K562 (cell line): ENCODE measurements at regions not wholly inside any gene's neighbourhood (a gene's known extent, or its start where the extent isn't known, plus 50 kb on each side); places are given as distances from the start of the nearest gene placed in this dataset.

ENCODE experiments used
- ATAC-seq: fragments of 200-7000 bp; cut with Tn5 transposase; 3 replicates; pipeline ENCODE4 v1.9.1; 2020; ENCODE audit warnings: moderate library complexity
- BruUV-seq: library from RNA; stranded (reverse); fragments of 400-500 nt; replicated peaks from 2 replicates; lab custom pipeline; 2021; lab: Mats Ljungman, UMichigan
- CTCF ChIA-PET: fragments of 300-600 bp; formaldehyde crosslinking; extraction: SDS; loops from one replicate; lab custom pipeline; 2021; ENCODE audit warnings: low intra/inter-chr PET ratio; lab: Yijun Ruan, JAX
- POLR2A ChIA-PET: fragments of 300-600, 350-650 bp; sonication (Branson Sonifier 250); formaldehyde crosslinking; extraction: SDS; loops from one replicate; lab custom pipeline; 2021; ENCODE audit warnings: antibody characterized with exemption, inconsistent platforms; lab: Yijun Ruan, JAX
- DNase-seq, 4 experiments: peaks; one replicate each; pipeline versions ENCODE4 v3.0.0 to v3.0.0-alpha.2; 2011 to 2018; ENCODE audit warnings: low spot score in 3 of 4, mixed read lengths in 3 of 4; ENCODE audit errors: extremely low read depth in 1 of 4
- FAIRE-seq: peaks from 2 replicates; lab custom pipeline; 2011; peaks lifted over from hg19 to GRCh38; lab: Jason Lieb, UNC
- H2AFZ ChIP-seq: 2 replicates; pipeline ENCODE4 v1.6.0; 2011; ENCODE audit warnings: low read depth, low read length, control low read depth, inconsistent platforms
- H3K27ac ChIP-seq: fragments of 200-600 bp; 3 replicates; pipeline ENCODE4 v1.8.0; 2011; ENCODE audit warnings: low read depth, mild to moderate bottlenecking, control low read depth, inconsistent platforms, low read length, moderate library complexity, mixed read lengths; ENCODE audit errors: extremely low read depth
- H3K27me3 ChIP-seq, 2 experiments: fragments of 300-600 bp in 1 of 2; 2 replicates in 1 of 2; 3 replicates in 1 of 2; pipeline versions ENCODE4 v1.6.0 to v1.8.0; 2011; ENCODE audit warnings: inconsistent platforms in 2 of 2, low read length in 2 of 2, mild to moderate bottlenecking in 1 of 2, mixed read lengths in 1 of 2, moderate library complexity in 1 of 2; ENCODE audit not compliant: control insufficient read depth in 2 of 2, insufficient read depth in 2 of 2
- H3K36me3 ChIP-seq: fragments of 300-600 bp; 3 replicates; pipeline ENCODE4 v1.8.0; 2011; ENCODE audit warnings: mild to moderate bottlenecking, low read length, inconsistent platforms; ENCODE audit not compliant: control insufficient read depth, insufficient read depth
- H3K4me1 ChIP-seq, 2 experiments: fragments of 200-600 bp in 1 of 2; replicated peaks in 1 of 2; 2 replicates in 1 of 2; 3 replicates in 1 of 2; pipeline versions ENCODE4 v1.5.1 to v1.8.0; 2011; ENCODE audit warnings: inconsistent platforms in 2 of 2, low read length in 2 of 2, mild to moderate bottlenecking in 1 of 2, mixed read lengths in 1 of 2, moderate library complexity in 1 of 2; ENCODE audit not compliant: control insufficient read depth in 2 of 2, insufficient read depth in 2 of 2
- H3K4me2 ChIP-seq: 2 replicates; pipeline ENCODE4 v1.6.1; 2011; ENCODE audit warnings: low read length, control low read depth, inconsistent platforms, mixed read lengths; ENCODE audit not compliant: insufficient read depth
- H3K4me3 ChIP-seq: fragments of 200-600 bp; sonication (generic), shearing (Covaris generic); 2 replicates; pipeline ENCODE4 v1.5.1; 2016; ENCODE audit warnings: control low read depth, inconsistent platforms
- H3K79me2 ChIP-seq: fragments of 200-600 bp; 3 replicates; pipeline ENCODE4 v1.8.0; 2011; ENCODE audit warnings: low read length, inconsistent platforms; ENCODE audit not compliant: control insufficient read depth, insufficient read depth
- H3K9ac ChIP-seq, 2 experiments: 2 replicates each; pipeline versions ENCODE4 v1.6.0 to v1.6.1; 2011; ENCODE audit warnings: low read depth in 2 of 2, low read length in 2 of 2, control low read depth in 1 of 2, inconsistent platforms in 1 of 2, mild to moderate bottlenecking in 1 of 2, mixed read lengths in 1 of 2; ENCODE audit not compliant: insufficient read depth in 1 of 2
- H3K9me1 ChIP-seq: one replicate; pipeline ENCODE4 v1.6.0; 2011; ENCODE audit warnings: inconsistent platforms, mild to moderate bottlenecking, low read length, moderate library complexity; ENCODE audit not compliant: control insufficient read depth, insufficient read depth
- H3K9me3 ChIP-seq: replicated peaks from 2 replicates; pipeline ENCODE4 v1.5.1; 2011; ENCODE audit warnings: low read depth, low read length, inconsistent platforms; ENCODE audit not compliant: control insufficient read depth, insufficient read depth
- H4K20me1 ChIP-seq: replicated peaks from 2 replicates; pipeline ENCODE4 v1.6.1; 2011; ENCODE audit warnings: low read length, inconsistent platforms, mixed read lengths; ENCODE audit not compliant: control insufficient read depth, insufficient read depth
- BACH1 ChIP-seq: fragments of 200-800 bp; sonication (Bioruptor generic); IDR thresholded peaks from 2 replicates; pipeline ENCODE4 v1.6.1; 2016; ENCODE audit warnings: missing genetic modification characterization, missing compliant biosample characterization
- CBX3 ChIP-seq, 2 experiments: IDR thresholded peaks; 1 replicate in 1 of 2; 2 replicates in 1 of 2; pipeline ENCODE4 v1.6.1; 2012; ENCODE audit warnings: inconsistent platforms in 2 of 2, low read length in 2 of 2, borderline replicate concordance in 1 of 2, control low read depth in 1 of 2
- FOXA1 ChIP-seq: fragments of 450-650 bp; IDR thresholded peaks from 2 replicates; pipeline ENCODE4 v1.6.1; 2016; ENCODE audit warnings: mild to moderate bottlenecking, borderline replicate concordance
- FOXA3 ChIP-seq, 2 experiments: fragments of 450-650 bp in 1 of 2; sonication (generic) in 1 of 2; formaldehyde crosslinking; IDR thresholded peaks in 1 of 2; conservative IDR thresholded peaks in 1 of 2; 2 replicates each; pipeline versions ENCODE4 v1.4.0 to v1.8.0; 2020 to 2022; ENCODE audit warnings: mild to moderate bottlenecking in 2 of 2, missing genetic modification reagents in 1 of 2
- ZNF583 ChIP-seq: fragments of 250-450 bp; sonication (Bioruptor Pico); IDR thresholded peaks from 2 replicates; pipeline ENCODE4 v1.4.0; 2020
- WGBS: fragments of 100-300 bp; shearing (Covaris generic); methylation state at CpG from one replicate; pipeline ENCODE4 v1.1.6; 2016; ENCODE audit warnings: low coverage, mixed read lengths; ENCODE audit not compliant: insufficient coverage; ENCODE audit errors: missing lambda C conversion rate; 5-methylcytosine and 5-hydroxymethylcytosine counted together
- in situ Hi-C: fragments of 300-500 bp; cut with MboI; formaldehyde crosslinking; loops from 4 replicates; pipeline ENCODE4 v1.15.0; 2018; ENCODE audit warnings: inconsistent platforms, mixed read lengths
- intact Hi-C: fragments of 100-400 bp; cut with micrococcal nuclease; formaldehyde crosslinking; loops from 2 replicates; pipeline ENCODE4 v1.14.2; 2022
- TF ChIP-seq, protein P1 (sequence below): fragments of 450-650 bp; formaldehyde crosslinking; IDR thresholded peaks from 2 replicates; pipeline ENCODE4 v1.4.0; 2020; ENCODE audit warnings: mild to moderate bottlenecking
- TF ChIP-seq, protein P2 (sequence below), 3 experiments: fragments of 200-800 bp in 1 of 3; sonication (Bioruptor generic) in 1 of 3; sonication (generic) in 1 of 3; formaldehyde crosslinking in 1 of 3; IDR thresholded peaks; 2 replicates each; pipeline versions ENCODE4 v1.6.1 to v1.8.0; 2016 to 2022; ENCODE audit warnings: mild to moderate bottlenecking in 2 of 3, missing compliant biosample characterization in 2 of 3, missing genetic modification characterization in 2 of 3, missing genetic modification reagents in 1 of 3
- TF ChIP-seq, protein P3 (sequence below), 2 experiments: fragments of 450-650 bp; IDR thresholded peaks; 2 replicates each; pipeline ENCODE4 v1.6.1; 2018; ENCODE audit warnings: mild to moderate bottlenecking in 2 of 2, low read depth in 1 of 2; ENCODE audit not compliant: partially characterized antibody in 2 of 2
- TF ChIP-seq, protein P4 (sequence below): fragments of 450-650 bp; IDR thresholded peaks from 2 replicates; pipeline ENCODE4 v1.6.1; 2016; ENCODE audit warnings: mild to moderate bottlenecking

DNA sequence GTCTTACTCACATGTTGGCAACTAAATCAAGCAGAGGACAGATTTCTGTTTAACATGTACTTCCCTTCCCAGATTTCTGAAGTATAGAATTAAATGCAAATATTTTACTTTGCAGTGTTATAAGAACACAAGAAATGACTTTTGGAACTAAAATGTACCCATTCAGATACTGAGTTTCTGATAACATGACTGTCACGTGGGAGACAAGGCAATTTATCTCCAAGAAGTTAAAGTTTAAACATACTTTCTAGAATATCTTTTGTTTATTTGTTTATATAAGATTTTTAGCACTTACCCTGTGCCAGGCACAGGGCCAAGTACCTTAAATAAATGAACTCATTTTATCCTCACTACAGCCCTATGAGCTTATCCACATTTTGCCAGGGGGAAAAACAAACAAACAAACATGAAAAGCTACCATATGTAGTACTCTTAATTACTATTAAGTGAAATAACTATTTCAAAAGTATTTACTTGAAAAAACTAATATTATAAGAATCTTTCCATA lies 807.1 kb upstream of the KCND2 start:
- H3K4me1 ChIP-seq = no peaks in the 10 kb centered on the region
- no peaks in the 10 kb centered on the region for H3K36me3 ChIP-seq
- in situ Hi-C loops (no loop called here), intact Hi-C loops (no loop called here)
- H3K4me2 ChIP-seq = no peak overlapping the region
- TF ChIP-seq FOXA3 (CRISPR knock-in tag; conservative IDR thresholded peaks at IDR 0.05 in 1 of 2, IDR thresholded peaks at IDR 0.05 in 1 of 2) (no peak), FOXA1 (no peak), BACH1 (tag) (no peak), CBX3 (IDR thresholded peaks at IDR 0.05; ENCODE audit: borderline replicate concordance in 1 of 2, low read length in 2 of 2) (no peak), ZNF583 (no peak)
- TF ChIP-seq, protein P1, sequence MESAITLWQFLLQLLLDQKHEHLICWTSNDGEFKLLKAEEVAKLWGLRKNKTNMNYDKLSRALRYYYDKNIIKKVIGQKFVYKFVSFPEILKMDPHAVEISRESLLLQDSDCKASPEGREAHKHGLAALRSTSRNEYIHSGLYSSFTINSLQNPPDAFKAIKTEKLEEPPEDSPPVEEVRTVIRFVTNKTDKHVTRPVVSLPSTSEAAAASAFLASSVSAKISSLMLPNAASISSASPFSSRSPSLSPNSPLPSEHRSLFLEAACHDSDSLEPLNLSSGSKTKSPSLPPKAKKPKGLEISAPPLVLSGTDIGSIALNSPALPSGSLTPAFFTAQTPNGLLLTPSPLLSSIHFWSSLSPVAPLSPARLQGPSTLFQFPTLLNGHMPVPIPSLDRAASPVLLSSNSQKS (CRISPR knock-in tag) = no peak
- TF ChIP-seq, protein P2, sequence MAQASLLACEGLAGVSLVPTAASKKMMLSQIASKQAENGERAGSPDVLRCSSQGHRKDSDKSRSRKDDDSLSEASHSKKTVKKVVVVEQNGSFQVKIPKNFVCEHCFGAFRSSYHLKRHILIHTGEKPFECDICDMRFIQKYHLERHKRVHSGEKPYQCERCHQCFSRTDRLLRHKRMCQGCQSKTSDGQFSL (CRISPR knock-in tag; IDR thresholded peaks at IDR 0.05) = no peak
- TF ChIP-seq, protein P2 (tag; IDR thresholded peaks at IDR 0.05) = no peak
- TF ChIP-seq, protein P3, sequence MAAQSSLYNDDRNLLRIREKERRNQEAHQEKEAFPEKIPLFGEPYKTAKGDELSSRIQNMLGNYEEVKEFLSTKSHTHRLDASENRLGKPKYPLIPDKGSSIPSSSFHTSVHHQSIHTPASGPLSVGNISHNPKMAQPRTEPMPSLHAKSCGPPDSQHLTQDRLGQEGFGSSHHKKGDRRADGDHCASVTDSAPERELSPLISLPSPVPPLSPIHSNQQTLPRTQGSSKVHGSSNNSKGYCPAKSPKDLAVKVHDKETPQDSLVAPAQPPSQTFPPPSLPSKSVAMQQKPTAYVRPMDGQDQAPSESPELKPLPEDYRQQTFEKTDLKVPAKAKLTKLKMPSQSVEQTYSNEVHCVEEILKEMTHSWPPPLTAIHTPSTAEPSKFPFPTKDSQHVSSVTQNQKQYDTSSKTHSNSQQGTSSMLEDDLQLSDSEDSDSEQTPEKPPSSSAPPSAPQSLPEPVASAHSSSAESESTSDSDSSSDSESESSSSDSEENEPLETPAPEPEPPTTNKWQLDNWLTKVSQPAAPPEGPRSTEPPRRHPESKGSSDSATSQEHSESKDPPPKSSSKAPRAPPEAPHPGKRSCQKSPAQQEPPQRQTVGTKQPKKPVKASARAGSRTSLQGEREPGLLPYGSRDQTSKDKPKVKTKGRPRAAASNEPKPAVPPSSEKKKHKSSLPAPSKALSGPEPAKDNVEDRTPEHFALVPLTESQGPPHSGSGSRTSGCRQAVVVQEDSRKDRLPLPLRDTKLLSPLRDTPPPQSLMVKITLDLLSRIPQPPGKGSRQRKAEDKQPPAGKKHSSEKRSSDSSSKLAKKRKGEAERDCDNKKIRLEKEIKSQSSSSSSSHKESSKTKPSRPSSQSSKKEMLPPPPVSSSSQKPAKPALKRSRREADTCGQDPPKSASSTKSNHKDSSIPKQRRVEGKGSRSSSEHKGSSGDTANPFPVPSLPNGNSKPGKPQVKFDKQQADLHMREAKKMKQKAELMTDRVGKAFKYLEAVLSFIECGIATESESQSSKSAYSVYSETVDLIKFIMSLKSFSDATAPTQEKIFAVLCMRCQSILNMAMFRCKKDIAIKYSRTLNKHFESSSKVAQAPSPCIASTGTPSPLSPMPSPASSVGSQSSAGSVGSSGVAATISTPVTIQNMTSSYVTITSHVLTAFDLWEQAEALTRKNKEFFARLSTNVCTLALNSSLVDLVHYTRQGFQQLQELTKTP (IDR thresholded peaks at IDR 0.05; ENCODE audit: low read depth in 1 of 2, partially characterized antibody in 2 of 2) = no peak
- TF ChIP-seq, protein P4, sequence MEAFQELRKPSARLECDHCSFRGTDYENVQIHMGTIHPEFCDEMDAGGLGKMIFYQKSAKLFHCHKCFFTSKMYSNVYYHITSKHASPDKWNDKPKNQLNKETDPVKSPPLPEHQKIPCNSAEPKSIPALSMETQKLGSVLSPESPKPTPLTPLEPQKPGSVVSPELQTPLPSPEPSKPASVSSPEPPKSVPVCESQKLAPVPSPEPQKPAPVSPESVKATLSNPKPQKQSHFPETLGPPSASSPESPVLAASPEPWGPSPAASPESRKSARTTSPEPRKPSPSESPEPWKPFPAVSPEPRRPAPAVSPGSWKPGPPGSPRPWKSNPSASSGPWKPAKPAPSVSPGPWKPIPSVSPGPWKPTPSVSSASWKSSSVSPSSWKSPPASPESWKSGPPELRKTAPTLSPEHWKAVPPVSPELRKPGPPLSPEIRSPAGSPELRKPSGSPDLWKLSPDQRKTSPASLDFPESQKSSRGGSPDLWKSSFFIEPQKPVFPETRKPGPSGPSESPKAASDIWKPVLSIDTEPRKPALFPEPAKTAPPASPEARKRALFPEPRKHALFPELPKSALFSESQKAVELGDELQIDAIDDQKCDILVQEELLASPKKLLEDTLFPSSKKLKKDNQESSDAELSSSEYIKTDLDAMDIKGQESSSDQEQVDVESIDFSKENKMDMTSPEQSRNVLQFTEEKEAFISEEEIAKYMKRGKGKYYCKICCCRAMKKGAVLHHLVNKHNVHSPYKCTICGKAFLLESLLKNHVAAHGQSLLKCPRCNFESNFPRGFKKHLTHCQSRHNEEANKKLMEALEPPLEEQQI = no peak
- no peaks in the 10 kb centered on the region for H3K9me1 ChIP-seq
- ATAC-seq (no peak), FAIRE-seq (no peak), DNase-seq (no peak)
- no peak overlapping the region for H2AFZ ChIP-seq
- H4K20me1 ChIP-seq = no peaks in the 10 kb centered on the region
- ChIA-PET CTCF (no interaction called here), POLR2A (no interaction called here)
- H3K9ac ChIP-seq = no peak overlapping the region
- no TSS peak for BruUV-seq
- no peak overlapping the region for H3K4me3 ChIP-seq
- H3K27me3 ChIP-seq = no peaks in the 10 kb centered on the region
- no peak overlapping the region for H3K27ac ChIP-seq
- 0% methylated on average over 1 of the region's 1 CpG for WGBS
- H3K9me3 ChIP-seq = no peaks in the 10 kb centered on the region
- H3K79me2 ChIP-seq = no peaks in the 10 kb centered on the region
